Fibroblast of mammary gland (primary cell): ENCODE measurements at regions not wholly inside any gene's neighbourhood (a gene's known extent, or its start where the extent isn't known, plus 50 kb on each side); places are given as distances from the start of the nearest gene placed in this dataset.

Experiments
- DNase-seq: peaks from one replicate; pipeline ENCODE4 v3.0.0-alpha.2; 2010; ENCODE audit warnings: low read depth
- H3K4me3 ChIP-seq: 2 replicates; pipeline ENCODE4 v1.5.1; 2011; ENCODE audit warnings: low read depth, mild to moderate bottlenecking, low read length, moderate library complexity; ENCODE audit not compliant: control insufficient read depth
- TF ChIP-seq, protein P1 (sequence below): conservative IDR thresholded peaks from 2 replicates; pipeline ENCODE4 v1.5.1; 2011; ENCODE audit warnings: low read depth, low read length, inconsistent platforms; ENCODE audit not compliant: control insufficient read depth, insufficient read depth

DNA sequence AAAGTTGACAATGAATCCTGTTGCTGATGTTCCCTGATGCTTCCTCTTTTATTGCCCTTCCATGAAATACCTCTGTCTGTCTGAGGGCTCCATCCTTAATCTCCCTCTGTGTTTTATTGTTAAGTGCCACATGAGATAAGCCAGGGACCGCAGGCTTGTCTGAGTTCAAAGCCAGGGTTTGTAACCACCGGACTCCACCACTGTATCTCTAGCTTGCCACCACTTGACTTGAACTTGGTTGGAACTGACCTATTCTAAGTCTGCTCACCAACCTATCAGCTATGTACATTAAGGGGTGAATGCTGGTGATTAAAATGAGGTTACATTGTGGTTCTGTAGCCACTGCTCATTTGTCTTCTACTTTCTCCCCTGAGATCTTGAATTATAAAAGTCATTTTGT, 328.5 kb upstream of the ZEB2 start:
- no peak overlapping the region for H3K4me3 ChIP-seq
- no peak for DNase-seq
- TF ChIP-seq, protein P1, sequence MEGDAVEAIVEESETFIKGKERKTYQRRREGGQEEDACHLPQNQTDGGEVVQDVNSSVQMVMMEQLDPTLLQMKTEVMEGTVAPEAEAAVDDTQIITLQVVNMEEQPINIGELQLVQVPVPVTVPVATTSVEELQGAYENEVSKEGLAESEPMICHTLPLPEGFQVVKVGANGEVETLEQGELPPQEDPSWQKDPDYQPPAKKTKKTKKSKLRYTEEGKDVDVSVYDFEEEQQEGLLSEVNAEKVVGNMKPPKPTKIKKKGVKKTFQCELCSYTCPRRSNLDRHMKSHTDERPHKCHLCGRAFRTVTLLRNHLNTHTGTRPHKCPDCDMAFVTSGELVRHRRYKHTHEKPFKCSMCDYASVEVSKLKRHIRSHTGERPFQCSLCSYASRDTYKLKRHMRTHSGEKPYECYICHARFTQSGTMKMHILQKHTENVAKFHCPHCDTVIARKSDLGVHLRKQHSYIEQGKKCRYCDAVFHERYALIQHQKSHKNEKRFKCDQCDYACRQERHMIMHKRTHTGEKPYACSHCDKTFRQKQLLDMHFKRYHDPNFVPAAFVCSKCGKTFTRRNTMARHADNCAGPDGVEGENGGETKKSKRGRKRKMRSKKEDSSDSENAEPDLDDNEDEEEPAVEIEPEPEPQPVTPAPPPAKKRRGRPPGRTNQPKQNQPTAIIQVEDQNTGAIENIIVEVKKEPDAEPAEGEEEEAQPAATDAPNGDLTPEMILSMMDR = no peak

DNA sequence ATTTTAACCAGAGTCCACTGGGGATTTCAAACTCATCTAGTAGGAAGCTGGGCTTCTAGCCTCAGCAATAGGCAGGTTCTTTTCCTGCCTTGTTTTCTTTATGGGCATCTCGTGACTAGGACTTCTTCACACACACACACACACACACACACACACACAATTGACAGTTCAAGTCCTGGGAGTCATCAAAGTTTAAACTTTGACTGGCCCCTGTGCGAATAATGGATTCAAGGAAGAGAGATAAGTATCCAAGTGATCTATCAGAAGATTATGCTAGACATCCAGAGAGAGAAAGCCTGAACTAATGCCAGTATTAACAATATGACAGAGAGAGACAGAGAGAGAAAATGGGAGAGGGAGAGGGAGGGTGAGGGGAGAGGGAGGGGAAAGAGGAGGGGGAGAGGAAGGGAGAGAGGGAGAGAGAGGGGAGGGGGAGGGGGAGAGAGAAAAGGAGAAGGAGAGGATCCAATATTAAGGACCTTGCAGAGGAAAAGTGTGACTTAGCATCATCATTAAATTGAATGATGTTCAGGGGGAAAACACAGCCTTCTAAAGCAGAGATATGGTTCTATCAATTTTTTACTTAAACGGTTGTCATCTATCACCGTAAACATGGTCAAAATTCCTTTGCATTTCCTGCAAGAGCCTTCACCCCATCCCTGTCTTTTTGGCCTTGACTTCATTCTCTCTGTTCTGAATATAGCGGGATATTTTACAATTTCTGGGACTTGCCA, 327.6 kb upstream of the ZEB2 start:
- TF ChIP-seq, protein P1 = no peak
- no peak for DNase-seq
- no peak overlapping the region for H3K4me3 ChIP-seq

DNA sequence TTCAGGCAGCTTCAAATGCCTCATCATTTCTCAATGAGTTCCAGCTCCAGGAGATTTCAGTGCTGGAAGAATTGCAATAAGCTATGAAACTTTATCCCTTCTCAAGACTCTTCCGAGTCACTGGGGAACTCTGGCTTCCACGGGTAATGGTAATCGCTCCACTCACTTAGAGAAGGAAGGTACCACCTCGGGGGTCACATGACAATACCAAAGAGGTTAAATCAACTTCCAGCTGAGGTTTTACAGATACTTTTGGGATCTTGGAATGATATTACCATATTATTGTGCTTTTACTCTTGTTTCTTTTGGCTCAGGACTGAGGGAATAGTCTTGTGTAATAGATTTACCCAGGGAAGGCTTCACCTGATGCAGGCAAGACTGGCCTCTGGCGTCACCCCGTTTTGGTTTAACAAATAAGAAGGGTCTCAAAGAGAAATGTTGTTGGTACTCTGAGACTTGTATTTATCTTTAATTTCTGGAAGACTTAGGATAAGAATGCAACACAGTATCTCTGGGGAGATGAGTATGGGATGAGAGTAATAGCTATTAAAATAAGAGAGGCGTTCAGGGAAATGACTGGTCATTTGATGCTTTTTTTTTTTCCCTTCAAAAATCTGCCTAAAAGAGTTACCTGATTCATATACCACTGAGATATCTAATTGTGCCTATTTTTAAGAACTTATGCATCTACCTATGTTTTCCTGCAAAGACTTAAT, 316.9 kb upstream of the ZEB2 start:
- TF ChIP-seq, protein P1 = no peak
- H3K4me3 ChIP-seq = no peak overlapping the region
- DNase-seq = peak; percentile 84

DNA sequence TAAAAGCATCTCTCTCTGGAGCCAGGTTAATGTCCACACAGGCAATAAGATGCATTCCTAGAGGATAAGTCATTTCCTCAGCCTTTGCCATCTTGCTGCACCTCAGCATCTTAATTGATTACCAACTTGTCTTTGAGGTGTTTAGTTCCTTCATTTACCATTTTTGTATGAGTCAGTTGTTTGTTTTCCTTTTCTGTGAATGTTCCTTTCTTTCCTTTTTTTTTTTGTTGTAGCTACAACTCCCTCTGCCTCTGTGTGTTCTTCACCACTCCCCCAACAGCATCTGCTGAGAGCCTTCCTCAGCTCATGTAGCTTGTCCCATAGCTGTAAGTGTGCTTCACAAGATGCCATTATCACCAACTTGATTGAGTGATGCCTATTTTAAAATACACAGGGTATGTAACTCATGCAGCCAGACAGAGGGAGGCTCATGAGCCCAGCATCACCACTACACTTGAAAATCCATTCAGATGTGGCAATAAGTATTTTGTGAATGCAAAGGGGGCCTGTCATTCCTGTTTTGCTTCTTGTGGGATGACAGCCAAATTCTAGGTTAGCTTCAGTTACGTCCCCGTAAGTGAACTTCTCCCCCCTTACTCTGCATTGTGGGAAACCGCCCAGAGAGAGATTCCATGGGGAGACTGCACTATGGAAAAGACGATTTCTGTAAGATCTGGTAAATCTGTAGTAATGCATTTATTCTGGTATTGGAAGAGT, 315.9 kb upstream of the ZEB2 start:
- no peak overlapping the region for H3K4me3 ChIP-seq
- TF ChIP-seq, protein P1 = no peak
- peak; percentile 46 for DNase-seq

- TF ChIP-seq, protein P1 = no peak
- H3K4me3 ChIP-seq = peak overlapping the region; percentile 28
- DNase-seq = peak; percentile 92
These were observed 315.2 kb upstream of the ZEB2 start for GRCh38 chr2:144834998-144835633.

GRCh38 chr2:144834363-144834762, 314.4 kb upstream of the ZEB2 start:
- H3K4me3 ChIP-seq = no peak overlapping the region
- DNase-seq = no peak
- TF ChIP-seq, protein P1 = no peak
